H4 (cell line): ENCODE measurements at regions not wholly inside any gene's neighbourhood (a gene's known extent, or its start where the extent isn't known, plus 50 kb on each side); places are given as distances from the start of the nearest gene placed in this dataset.
"Not testable (repeated sequence)": the region's sequence is repeated elsewhere in the genome, so short reads cannot be mapped to it uniquely, and the experiment has no call there.

Experiments
- DNase-seq: peaks from one replicate; pipeline ENCODE4 v3.0.0-alpha.2; 2015; ENCODE audit warnings: low spot score

GRCh38 chr4:189090174-189090814, 850.4 kb upstream of the FRG1 start:
- DNase-seq: peak; percentile 42

- peak; percentile 73 for DNase-seq
Measured at GRCh38 chr4:189092581-189092980, 848.1 kb upstream of the FRG1 start.

- no peak for DNase-seq
Measured at GRCh38 chr4:189096108-189096507, 844.6 kb upstream of the FRG1 start.

- DNase-seq: no peak
Measured at GRCh38 chr4:189096717-189097116, 844.0 kb upstream of the FRG1 start.

GRCh38 chr4:189098932-189099696, 841.6 kb upstream of the FRG1 start:
- no peak for DNase-seq

- DNase-seq: no peak
Measured at GRCh38 chr4:189113389-189113888, 827.2 kb upstream of the FRG1 start.

GRCh38 chr4:189117426-189117825, 823.2 kb upstream of the FRG1 start:
- DNase-seq: peak; percentile 6

GRCh38 chr4:189121336-189121735, 819.3 kb upstream of the FRG1 start:
- no peak for DNase-seq

- peak; percentile 40 for DNase-seq
Measured at GRCh38 chr4:189124149-189124758, 816.4 kb upstream of the FRG1 start.

- DNase-seq: no peak
Measured at GRCh38 chr4:189124791-189125190, 815.9 kb upstream of the FRG1 start.

GRCh38 chr4:189126040-189126439, 814.6 kb upstream of the FRG1 start:
- no peak for DNase-seq

GRCh38 chr4:189128341-189128740, 812.3 kb upstream of the FRG1 start:
- no peak for DNase-seq

GRCh38 chr4:189129044-189129694, 811.5 kb upstream of the FRG1 start:
- DNase-seq: no peak

GRCh38 chr4:189131118-189131517, 809.6 kb upstream of the FRG1 start:
- no peak for DNase-seq

- no peak for DNase-seq
Measured at GRCh38 chr4:189136462-189136861, 804.2 kb upstream of the FRG1 start.

GRCh38 chr4:189143263-189143952, 797.3 kb upstream of the FRG1 start:
- peak; percentile 98 for DNase-seq

- DNase-seq: no peak
Measured at GRCh38 chr4:189147005-189147929, 793.4 kb upstream of the FRG1 start.

GRCh38 chr4:189155083-189155482, 785.6 kb upstream of the FRG1 start:
- not testable (repeated sequence) for DNase-seq

- DNase-seq: no peak
Measured at GRCh38 chr4:189162073-189162789, 778.4 kb upstream of the FRG1 start.

GRCh38 chr4:189162888-189163287, 777.8 kb upstream of the FRG1 start:
- DNase-seq: no peak
